Transverse colon (tissue), 4 donors: ENCODE measurements at regions not wholly inside any gene's neighbourhood (a gene's known extent, or its start where the extent isn't known, plus 50 kb on each side); places are given as distances from the start of the nearest gene placed in this dataset.

Experiments
- EP300 ChIP-seq: sonication (generic); formaldehyde crosslinking; IDR thresholded peaks from one replicate; pipeline ENCODE4 v1.6.1; 2017; ENCODE audit warnings: antibody characterized with exemption, low read depth
- POLR2A ChIP-seq: fragments of 450-650 bp; IDR thresholded peaks from one replicate; pipeline ENCODE4 v1.6.1; 2016; ENCODE audit warnings: antibody characterized with exemption, mild to moderate bottlenecking, moderate library complexity
- POLR2AphosphoS5 ChIP-seq, 3 donors: sonication (generic); formaldehyde crosslinking; IDR thresholded peaks; one replicate each; pipeline ENCODE4 v1.6.1; 2016; ENCODE audit warnings: antibody characterized with exemption in 3 of 3
- TF ChIP-seq, protein P1 (sequence below), 5 experiments: fragments of 200-600 bp in 3 of 5; fragments of 450-650 bp in 2 of 5; sonication (generic) in 3 of 5; IDR thresholded peaks; 1 replicate in 2 of 5; 2 replicates in 3 of 5; pipeline ENCODE4 v1.5.1; 2016 to 2017; ENCODE audit warnings: antibody characterized with exemption in 5 of 5, inconsistent platforms in 3 of 5, mild to moderate bottlenecking in 2 of 5, moderate library complexity in 1 of 5

DNA sequence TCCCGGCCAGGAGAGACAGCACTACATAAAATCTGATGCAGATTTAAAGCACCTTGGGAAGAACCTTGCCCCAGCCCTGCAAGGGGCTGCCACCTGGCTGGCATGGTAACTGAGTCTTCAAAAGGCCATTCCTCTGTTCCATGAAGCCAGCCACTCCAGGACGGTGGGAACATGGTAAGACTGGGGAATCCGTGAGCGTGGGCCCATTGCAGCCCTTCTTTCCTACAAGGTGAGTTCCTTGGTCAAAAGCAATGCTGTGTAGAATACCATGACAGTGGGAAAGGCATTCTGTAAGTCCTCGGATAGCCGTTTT lies 121.3 kb downstream of the SOX1 start:
- TF ChIP-seq POLR2A, result no peak
- TF ChIP-seq, protein P1, sequence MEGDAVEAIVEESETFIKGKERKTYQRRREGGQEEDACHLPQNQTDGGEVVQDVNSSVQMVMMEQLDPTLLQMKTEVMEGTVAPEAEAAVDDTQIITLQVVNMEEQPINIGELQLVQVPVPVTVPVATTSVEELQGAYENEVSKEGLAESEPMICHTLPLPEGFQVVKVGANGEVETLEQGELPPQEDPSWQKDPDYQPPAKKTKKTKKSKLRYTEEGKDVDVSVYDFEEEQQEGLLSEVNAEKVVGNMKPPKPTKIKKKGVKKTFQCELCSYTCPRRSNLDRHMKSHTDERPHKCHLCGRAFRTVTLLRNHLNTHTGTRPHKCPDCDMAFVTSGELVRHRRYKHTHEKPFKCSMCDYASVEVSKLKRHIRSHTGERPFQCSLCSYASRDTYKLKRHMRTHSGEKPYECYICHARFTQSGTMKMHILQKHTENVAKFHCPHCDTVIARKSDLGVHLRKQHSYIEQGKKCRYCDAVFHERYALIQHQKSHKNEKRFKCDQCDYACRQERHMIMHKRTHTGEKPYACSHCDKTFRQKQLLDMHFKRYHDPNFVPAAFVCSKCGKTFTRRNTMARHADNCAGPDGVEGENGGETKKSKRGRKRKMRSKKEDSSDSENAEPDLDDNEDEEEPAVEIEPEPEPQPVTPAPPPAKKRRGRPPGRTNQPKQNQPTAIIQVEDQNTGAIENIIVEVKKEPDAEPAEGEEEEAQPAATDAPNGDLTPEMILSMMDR (IDR thresholded peaks at IDR 0.05), result no peak
- TF ChIP-seq EP300, result no peak
- no peak for TF ChIP-seq POLR2AphosphoS5 (IDR thresholded peaks at IDR 0.05)
